IMR-90 (cell line): ENCODE measurements at regions not wholly inside any gene's neighbourhood (a gene's known extent, or its start where the extent isn't known, plus 50 kb on each side); places are given as distances from the start of the nearest gene placed in this dataset.

Experiments
- BHLHE40 ChIP-seq: fragments of 150-350 bp; IDR thresholded peaks from 2 replicates; pipeline ENCODE4 v1.6.1; 2016; ENCODE audit warnings: mild to moderate bottlenecking, low read depth, low read length
- MAZ ChIP-seq: IDR thresholded peaks from 2 replicates; pipeline ENCODE4 v1.6.1; 2012; ENCODE audit warnings: low read depth, mild to moderate bottlenecking, low read length, improper control_type of control experiment, moderate library complexity, borderline replicate concordance
- POLR2A ChIP-seq: IDR thresholded peaks from 2 replicates; pipeline ENCODE4 v1.6.1; 2012; ENCODE audit warnings: mild to moderate bottlenecking, low read depth, low read length
- RCOR1 ChIP-seq: IDR thresholded peaks from 2 replicates; pipeline ENCODE4 v1.6.1; 2012; ENCODE audit warnings: mild to moderate bottlenecking, low read length, improper control_type of control experiment; ENCODE audit not compliant: insufficient replicate concordance
- TF ChIP-seq, protein P1 (sequence below): conservative IDR thresholded peaks from 2 replicates; pipeline ENCODE4 v1.5.1; 2012; ENCODE audit warnings: mild to moderate bottlenecking, low read depth, low read length, improper control_type of control experiment
- TF ChIP-seq, protein P2 (sequence below): fragments of 150-350 bp; IDR thresholded peaks from 2 replicates; pipeline ENCODE4 v1.6.1; 2017; ENCODE audit warnings: mild to moderate bottlenecking, antibody characterized with exemption, low read length, low read depth

DNA sequence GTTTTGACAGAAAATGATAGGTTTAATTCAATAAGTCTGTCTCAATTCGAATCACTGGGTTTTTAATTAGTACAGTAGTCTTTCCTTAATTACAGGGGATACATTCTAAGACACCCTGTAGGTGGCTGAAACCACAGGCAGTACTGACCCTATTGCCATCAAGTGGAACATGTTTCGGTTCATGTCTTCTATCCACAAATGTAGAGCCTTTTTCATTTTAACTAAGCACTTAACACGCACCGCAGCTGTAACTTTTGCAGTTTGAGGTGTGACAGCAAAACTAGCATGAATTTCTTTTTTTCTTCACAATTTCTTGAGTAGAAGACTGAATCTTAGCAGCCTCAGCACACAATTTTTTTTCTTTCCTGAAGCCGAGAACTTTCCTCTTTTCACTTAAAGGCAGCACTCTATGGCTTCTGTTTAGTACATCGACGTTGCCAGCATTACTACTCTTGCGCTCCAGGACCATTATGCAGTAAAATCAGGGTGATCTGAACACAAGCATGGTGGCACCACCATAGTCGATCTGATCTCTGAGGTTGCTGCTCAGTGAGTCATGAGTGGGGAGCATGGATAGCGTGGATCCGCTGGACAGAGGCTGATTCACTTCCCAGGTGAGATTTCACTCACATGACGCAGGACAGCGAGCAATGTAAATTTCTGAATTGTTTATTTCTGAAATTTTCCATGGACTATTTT, 805.1 kb downstream of the RNF144A start:
- TF ChIP-seq, protein P1, sequence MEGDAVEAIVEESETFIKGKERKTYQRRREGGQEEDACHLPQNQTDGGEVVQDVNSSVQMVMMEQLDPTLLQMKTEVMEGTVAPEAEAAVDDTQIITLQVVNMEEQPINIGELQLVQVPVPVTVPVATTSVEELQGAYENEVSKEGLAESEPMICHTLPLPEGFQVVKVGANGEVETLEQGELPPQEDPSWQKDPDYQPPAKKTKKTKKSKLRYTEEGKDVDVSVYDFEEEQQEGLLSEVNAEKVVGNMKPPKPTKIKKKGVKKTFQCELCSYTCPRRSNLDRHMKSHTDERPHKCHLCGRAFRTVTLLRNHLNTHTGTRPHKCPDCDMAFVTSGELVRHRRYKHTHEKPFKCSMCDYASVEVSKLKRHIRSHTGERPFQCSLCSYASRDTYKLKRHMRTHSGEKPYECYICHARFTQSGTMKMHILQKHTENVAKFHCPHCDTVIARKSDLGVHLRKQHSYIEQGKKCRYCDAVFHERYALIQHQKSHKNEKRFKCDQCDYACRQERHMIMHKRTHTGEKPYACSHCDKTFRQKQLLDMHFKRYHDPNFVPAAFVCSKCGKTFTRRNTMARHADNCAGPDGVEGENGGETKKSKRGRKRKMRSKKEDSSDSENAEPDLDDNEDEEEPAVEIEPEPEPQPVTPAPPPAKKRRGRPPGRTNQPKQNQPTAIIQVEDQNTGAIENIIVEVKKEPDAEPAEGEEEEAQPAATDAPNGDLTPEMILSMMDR, result no peak
- TF ChIP-seq, protein P2, sequence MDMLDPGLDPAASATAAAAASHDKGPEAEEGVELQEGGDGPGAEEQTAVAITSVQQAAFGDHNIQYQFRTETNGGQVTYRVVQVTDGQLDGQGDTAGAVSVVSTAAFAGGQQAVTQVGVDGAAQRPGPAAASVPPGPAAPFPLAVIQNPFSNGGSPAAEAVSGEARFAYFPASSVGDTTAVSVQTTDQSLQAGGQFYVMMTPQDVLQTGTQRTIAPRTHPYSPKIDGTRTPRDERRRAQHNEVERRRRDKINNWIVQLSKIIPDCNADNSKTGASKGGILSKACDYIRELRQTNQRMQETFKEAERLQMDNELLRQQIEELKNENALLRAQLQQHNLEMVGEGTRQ, result no peak
- TF ChIP-seq RCOR1 (no peak), BHLHE40 (no peak), MAZ (no peak), POLR2A (no peak)
